Suppressor macrophage treated with lipopolysaccharide for 4 hours (primary cell): ENCODE measurements at regions not wholly inside any gene's neighbourhood (a gene's known extent, or its start where the extent isn't known, plus 50 kb on each side); places are given as distances from the start of the nearest gene placed in this dataset.
"Not testable (repeated sequence)": the region's sequence is repeated elsewhere in the genome, so short reads cannot be mapped to it uniquely, and the experiment has no call there.

ENCODE experiments used
- DNase-seq: peaks from one replicate; pipeline ENCODE4 v3.0.0-alpha.2; 2020

GRCh38 chr18:30814446-30814845 lies 228.1 kb downstream of the DSC3 start:
- no peak for DNase-seq

GRCh38 chr18:30811580-30811979 lies 231.0 kb downstream of the DSC3 start:
- DNase-seq: no peak

- no peak for DNase-seq
These were observed 232.0 kb downstream of the DSC3 start for GRCh38 chr18:30810580-30810979.

GRCh38 chr18:30806823-30807222 lies 235.7 kb downstream of the DSC3 start:
- DNase-seq: no peak

GRCh38 chr18:30800800-30801199 lies 241.7 kb downstream of the DSC3 start:
- DNase-seq: no peak

- DNase-seq: no peak
These were observed 250.5 kb downstream of the DSC3 start for GRCh38 chr18:30792051-30792450.

- not testable (repeated sequence) for DNase-seq
These were observed 254.0 kb downstream of the DSC3 start for GRCh38 chr18:30788411-30788991.

- no peak for DNase-seq
These were observed 255.1 kb downstream of the DSC3 start for GRCh38 chr18:30787410-30787809.

- no peak for DNase-seq
These were observed 260.9 kb downstream of the DSC3 start for GRCh38 chr18:30781601-30782000.

- no peak for DNase-seq
These were observed 266.9 kb downstream of the DSC3 start for GRCh38 chr18:30775629-30776028.

GRCh38 chr18:30772170-30772569 lies 270.4 kb downstream of the DSC3 start:
- not testable (repeated sequence) for DNase-seq

- no peak for DNase-seq
These were observed 276.5 kb downstream of the DSC3 start for GRCh38 chr18:30766053-30766452.

GRCh38 chr18:30765247-30765646 lies 277.3 kb downstream of the DSC3 start:
- no peak for DNase-seq

GRCh38 chr18:30763902-30764350 lies 278.6 kb downstream of the DSC3 start:
- no peak for DNase-seq

GRCh38 chr18:30754846-30755245 lies 287.7 kb downstream of the DSC3 start:
- no peak for DNase-seq

- no peak for DNase-seq
These were observed 294.0 kb downstream of the DSC3 start for GRCh38 chr18:30748541-30748940.

GRCh38 chr18:30746224-30746623 lies 296.3 kb downstream of the DSC3 start:
- no peak for DNase-seq

GRCh38 chr18:30743033-30743432 lies 299.5 kb downstream of the DSC3 start:
- no peak for DNase-seq

- DNase-seq: no peak
These were observed 311.6 kb downstream of the DSC3 start for GRCh38 chr18:30730915-30731314.

- no peak for DNase-seq
These were observed 314.7 kb downstream of the DSC3 start for GRCh38 chr18:30727849-30728248.

GRCh38 chr18:30713299-30713698 lies 329.2 kb downstream of the DSC3 start:
- no peak for DNase-seq

- DNase-seq: no peak
These were observed 330.2 kb downstream of the DSC3 start for GRCh38 chr18:30712383-30712782.

GRCh38 chr18:30709595-30709994 lies 332.9 kb downstream of the DSC3 start:
- DNase-seq: no peak

- no peak for DNase-seq
These were observed 336.6 kb downstream of the DSC3 start for GRCh38 chr18:30705943-30706342.

GRCh38 chr18:30698571-30698970 lies 344.0 kb downstream of the DSC3 start:
- no peak for DNase-seq

GRCh38 chr18:30696201-30696600 lies 346.3 kb downstream of the DSC3 start:
- DNase-seq: no peak
